ENCODE measurements at regions not wholly inside any gene's neighbourhood (a gene's known extent, or its start where the extent isn't known, plus 50 kb on each side); places are given as distances from the start of the nearest gene placed in this dataset.

GRCh38 chr18:51907687-51908597 is 432.1 kb upstream of the DCC start:
- TF ChIP-seq USF1 (CRISPR knock-in tag; IDR thresholded peaks at IDR 0.05) (no peak), CTCF (IDR thresholded peaks at IDR 0.05) (no peak), ZNF532 (CRISPR knock-in tag; IDR thresholded peaks at IDR 0.05; ENCODE audit: borderline replicate concordance) (no peak), ZNF416 (CRISPR knock-in tag; IDR thresholded peaks at IDR 0.05) (no peak), ZNF512 (CRISPR knock-in tag; IDR thresholded peaks at IDR 0.05; ENCODE audit: borderline replicate concordance) (no peak), ZBTB21 (CRISPR knock-in tag; IDR thresholded peaks at IDR 0.05; ENCODE audit: borderline replicate concordance) (no peak), TP53 (CRISPR knock-in tag; IDR thresholded peaks at IDR 0.05) (no peak), ELF4 (CRISPR knock-in tag; IDR thresholded peaks at IDR 0.05; ENCODE audit: low read depth) (no peak), CREM (CRISPR knock-in tag; IDR thresholded peaks at IDR 0.05) (no peak)
- TF ChIP-seq, protein P1, sequence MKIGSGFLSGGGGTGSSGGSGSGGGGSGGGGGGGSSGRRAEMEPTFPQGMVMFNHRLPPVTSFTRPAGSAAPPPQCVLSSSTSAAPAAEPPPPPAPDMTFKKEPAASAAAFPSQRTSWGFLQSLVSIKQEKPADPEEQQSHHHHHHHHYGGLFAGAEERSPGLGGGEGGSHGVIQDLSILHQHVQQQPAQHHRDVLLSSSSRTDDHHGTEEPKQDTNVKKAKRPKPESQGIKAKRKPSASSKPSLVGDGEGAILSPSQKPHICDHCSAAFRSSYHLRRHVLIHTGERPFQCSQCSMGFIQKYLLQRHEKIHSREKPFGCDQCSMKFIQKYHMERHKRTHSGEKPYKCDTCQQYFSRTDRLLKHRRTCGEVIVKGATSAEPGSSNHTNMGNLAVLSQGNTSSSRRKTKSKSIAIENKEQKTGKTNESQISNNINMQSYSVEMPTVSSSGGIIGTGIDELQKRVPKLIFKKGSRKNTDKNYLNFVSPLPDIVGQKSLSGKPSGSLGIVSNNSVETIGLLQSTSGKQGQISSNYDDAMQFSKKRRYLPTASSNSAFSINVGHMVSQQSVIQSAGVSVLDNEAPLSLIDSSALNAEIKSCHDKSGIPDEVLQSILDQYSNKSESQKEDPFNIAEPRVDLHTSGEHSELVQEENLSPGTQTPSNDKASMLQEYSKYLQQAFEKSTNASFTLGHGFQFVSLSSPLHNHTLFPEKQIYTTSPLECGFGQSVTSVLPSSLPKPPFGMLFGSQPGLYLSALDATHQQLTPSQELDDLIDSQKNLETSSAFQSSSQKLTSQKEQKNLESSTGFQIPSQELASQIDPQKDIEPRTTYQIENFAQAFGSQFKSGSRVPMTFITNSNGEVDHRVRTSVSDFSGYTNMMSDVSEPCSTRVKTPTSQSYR (CRISPR knock-in tag; IDR thresholded peaks at IDR 0.05) = no peak
- TF ChIP-seq, protein P2, sequence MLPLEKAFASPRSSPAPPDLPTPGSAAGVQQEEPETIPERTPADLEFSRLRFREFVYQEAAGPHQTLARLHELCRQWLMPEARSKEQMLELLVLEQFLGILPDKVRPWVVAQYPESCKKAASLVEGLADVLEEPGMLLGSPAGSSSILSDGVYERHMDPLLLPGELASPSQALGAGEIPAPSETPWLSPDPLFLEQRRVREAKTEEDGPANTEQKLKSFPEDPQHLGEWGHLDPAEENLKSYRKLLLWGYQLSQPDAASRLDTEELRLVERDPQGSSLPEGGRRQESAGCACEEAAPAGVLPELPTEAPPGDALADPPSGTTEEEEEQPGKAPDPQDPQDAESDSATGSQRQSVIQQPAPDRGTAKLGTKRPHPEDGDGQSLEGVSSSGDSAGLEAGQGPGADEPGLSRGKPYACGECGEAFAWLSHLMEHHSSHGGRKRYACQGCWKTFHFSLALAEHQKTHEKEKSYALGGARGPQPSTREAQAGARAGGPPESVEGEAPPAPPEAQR (CRISPR knock-in tag; IDR thresholded peaks at IDR 0.05) = no peak
- TF ChIP-seq, protein P3, sequence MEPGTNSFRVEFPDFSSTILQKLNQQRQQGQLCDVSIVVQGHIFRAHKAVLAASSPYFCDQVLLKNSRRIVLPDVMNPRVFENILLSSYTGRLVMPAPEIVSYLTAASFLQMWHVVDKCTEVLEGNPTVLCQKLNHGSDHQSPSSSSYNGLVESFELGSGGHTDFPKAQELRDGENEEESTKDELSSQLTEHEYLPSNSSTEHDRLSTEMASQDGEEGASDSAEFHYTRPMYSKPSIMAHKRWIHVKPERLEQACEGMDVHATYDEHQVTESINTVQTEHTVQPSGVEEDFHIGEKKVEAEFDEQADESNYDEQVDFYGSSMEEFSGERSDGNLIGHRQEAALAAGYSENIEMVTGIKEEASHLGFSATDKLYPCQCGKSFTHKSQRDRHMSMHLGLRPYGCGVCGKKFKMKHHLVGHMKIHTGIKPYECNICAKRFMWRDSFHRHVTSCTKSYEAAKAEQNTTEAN (CRISPR knock-in tag; IDR thresholded peaks at IDR 0.05) = no peak
- TF ChIP-seq, protein P4, sequence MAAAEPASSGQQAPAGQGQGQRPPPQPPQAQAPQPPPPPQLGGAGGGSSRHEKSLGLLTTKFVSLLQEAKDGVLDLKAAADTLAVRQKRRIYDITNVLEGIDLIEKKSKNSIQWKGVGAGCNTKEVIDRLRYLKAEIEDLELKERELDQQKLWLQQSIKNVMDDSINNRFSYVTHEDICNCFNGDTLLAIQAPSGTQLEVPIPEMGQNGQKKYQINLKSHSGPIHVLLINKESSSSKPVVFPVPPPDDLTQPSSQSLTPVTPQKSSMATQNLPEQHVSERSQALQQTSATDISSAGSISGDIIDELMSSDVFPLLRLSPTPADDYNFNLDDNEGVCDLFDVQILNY (CRISPR knock-in tag; IDR thresholded peaks at IDR 0.05) = no peak
- TF ChIP-seq, protein P5, sequence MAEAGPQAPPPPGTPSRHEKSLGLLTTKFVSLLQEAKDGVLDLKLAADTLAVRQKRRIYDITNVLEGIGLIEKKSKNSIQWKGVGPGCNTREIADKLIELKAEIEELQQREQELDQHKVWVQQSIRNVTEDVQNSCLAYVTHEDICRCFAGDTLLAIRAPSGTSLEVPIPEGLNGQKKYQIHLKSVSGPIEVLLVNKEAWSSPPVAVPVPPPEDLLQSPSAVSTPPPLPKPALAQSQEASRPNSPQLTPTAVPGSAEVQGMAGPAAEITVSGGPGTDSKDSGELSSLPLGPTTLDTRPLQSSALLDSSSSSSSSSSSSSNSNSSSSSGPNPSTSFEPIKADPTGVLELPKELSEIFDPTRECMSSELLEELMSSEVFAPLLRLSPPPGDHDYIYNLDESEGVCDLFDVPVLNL (CRISPR knock-in tag; IDR thresholded peaks at IDR 0.05; ENCODE audit: borderline replicate concordance, low read depth) = no peak
